Neural cell (in vitro differentiated cells): ENCODE measurements at regions not wholly inside any gene's neighbourhood (a gene's known extent, or its start where the extent isn't known, plus 50 kb on each side); places are given as distances from the start of the nearest gene placed in this dataset.

Experiments used
- H2AFZ ChIP-seq: fragments of 200-600, 300-800 bp; sonication (generic), shearing (Covaris generic); 2 replicates; pipeline ENCODE4 v1.6.0; 2014; ENCODE audit warnings: low read depth, mild to moderate bottlenecking, antibody characterized with exemption, low read length, moderate library complexity
- H3F3A ChIP-seq: fragments of 200-600 bp; shearing (Covaris generic); 2 replicates; pipeline ENCODE4 v1.6.1; 2016; ENCODE audit warnings: mild to moderate bottlenecking, moderate library complexity, mixed read lengths, antibody characterized with exemption, low read length; ENCODE audit not compliant: insufficient read depth, poor library complexity, severe bottlenecking
- H3K27ac ChIP-seq: fragments of 200-600, 300-800 bp; sonication (generic), shearing (Covaris generic); 2 replicates; pipeline ENCODE4 v1.5.1; 2014; ENCODE audit warnings: mild to moderate bottlenecking, low read length, moderate library complexity
- H3K27me3 ChIP-seq: fragments of 300-800, 200-600 bp; sonication (generic), shearing (Covaris generic); 2 replicates; pipeline ENCODE4 v1.6.0; 2014; ENCODE audit warnings: mild to moderate bottlenecking, low read depth, low read length, moderate library complexity; ENCODE audit not compliant: insufficient read depth
- H3K36me3 ChIP-seq: fragments of 300-800, 200-600 bp; sonication (generic), shearing (Covaris generic); 2 replicates; pipeline ENCODE4 v1.5.1; 2014; ENCODE audit warnings: mild to moderate bottlenecking, antibody characterized with exemption, low read length, moderate library complexity; ENCODE audit not compliant: insufficient read depth
- H3K4me2 ChIP-seq: fragments of 300-800, 200-600 bp; sonication (generic), shearing (Covaris generic); 2 replicates; pipeline ENCODE4 v1.6.0; 2014; ENCODE audit warnings: mild to moderate bottlenecking, low read length
- H3K4me3 ChIP-seq: fragments of 300-800, 200-600 bp; sonication (generic), shearing (Covaris generic); 2 replicates; pipeline ENCODE4 v1.5.1; 2014; ENCODE audit warnings: mild to moderate bottlenecking, low read length, moderate library complexity
- H3K79me2 ChIP-seq: fragments of 200-600 bp; shearing (Covaris generic); replicated peaks from 2 replicates; pipeline ENCODE4 v1.6.0; 2014; ENCODE audit warnings: mild to moderate bottlenecking, low read length, moderate library complexity; ENCODE audit not compliant: insufficient read depth
- H3K9ac ChIP-seq: fragments of 300-800, 200-600 bp; sonication (generic), shearing (Covaris generic); 2 replicates; pipeline ENCODE4 v1.6.1; 2016; ENCODE audit warnings: mild to moderate bottlenecking, low read length, mixed read lengths
- H3K9me2 ChIP-seq: fragments of 200-600 bp; shearing (Covaris generic); 2 replicates; pipeline ENCODE4 v1.6.1; 2016; ENCODE audit warnings: mild to moderate bottlenecking, low read length, mixed read lengths; ENCODE audit not compliant: insufficient read depth
- H3K9me3 ChIP-seq: fragments of 200-600, 300-800 bp; sonication (generic), shearing (Covaris generic); 2 replicates; pipeline ENCODE4 v1.6.1; 2016; ENCODE audit warnings: mild to moderate bottlenecking, mixed run types, low read length, moderate library complexity, mixed read lengths
- H4K20me1 ChIP-seq: fragments of 200-600 bp; shearing (Covaris generic); 2 replicates; pipeline ENCODE4 v1.6.1; 2016; ENCODE audit warnings: mild to moderate bottlenecking, mixed run types; ENCODE audit not compliant: insufficient read depth
- EP300 ChIP-seq: fragments of 450-650 bp; conservative IDR thresholded peaks from 2 replicates; pipeline ENCODE4 v1.6.1; 2014; ENCODE audit warnings: antibody characterized with exemption, mild to moderate bottlenecking, moderate library complexity; ENCODE audit not compliant: poor library complexity, severe bottlenecking
- EZH2 ChIP-seq: fragments of 200-600, 300-800 bp; shearing (Covaris generic), sonication (generic); IDR thresholded peaks from 2 replicates; pipeline ENCODE4 v1.6.1; 2014; ENCODE audit warnings: antibody characterized with exemption, low read length, borderline replicate concordance, mild to moderate bottlenecking; ENCODE audit not compliant: insufficient read depth, poor library complexity, severe bottlenecking
- MXI1 ChIP-seq: fragments of 450-650 bp; conservative IDR thresholded peaks from 2 replicates; pipeline ENCODE4 v1.6.1; 2014; ENCODE audit warnings: antibody characterized with exemption, mild to moderate bottlenecking; ENCODE audit not compliant: poor library complexity, severe bottlenecking
- POLR2AphosphoS5 ChIP-seq: IDR thresholded peaks from 2 replicates; pipeline ENCODE4 v1.6.1; 2012
- RAD21 ChIP-seq: fragments of 450-650 bp; conservative IDR thresholded peaks from 2 replicates; pipeline ENCODE4 v1.6.1; 2014; ENCODE audit warnings: antibody characterized with exemption, mild to moderate bottlenecking, moderate library complexity
- SMC3 ChIP-seq: fragments of 450-650 bp; conservative IDR thresholded peaks from 2 replicates; pipeline ENCODE4 v1.6.1; 2014; ENCODE audit warnings: antibody characterized with exemption, mild to moderate bottlenecking, moderate library complexity; ENCODE audit not compliant: poor library complexity
- TAF1 ChIP-seq: IDR thresholded peaks from 2 replicates; pipeline ENCODE4 v1.6.1; 2012; ENCODE audit warnings: low read depth
- TF ChIP-seq, protein P1 (sequence below): IDR thresholded peaks from 2 replicates; pipeline ENCODE4 v1.6.1; 2012; ENCODE audit warnings: borderline replicate concordance
- TF ChIP-seq, protein P2 (sequence below): fragments of 450-650 bp; IDR thresholded peaks from 2 replicates; pipeline ENCODE4 v1.5.1; 2014; ENCODE audit warnings: antibody characterized with exemption, mild to moderate bottlenecking, moderate library complexity; ENCODE audit not compliant: poor library complexity, severe bottlenecking

DNA sequence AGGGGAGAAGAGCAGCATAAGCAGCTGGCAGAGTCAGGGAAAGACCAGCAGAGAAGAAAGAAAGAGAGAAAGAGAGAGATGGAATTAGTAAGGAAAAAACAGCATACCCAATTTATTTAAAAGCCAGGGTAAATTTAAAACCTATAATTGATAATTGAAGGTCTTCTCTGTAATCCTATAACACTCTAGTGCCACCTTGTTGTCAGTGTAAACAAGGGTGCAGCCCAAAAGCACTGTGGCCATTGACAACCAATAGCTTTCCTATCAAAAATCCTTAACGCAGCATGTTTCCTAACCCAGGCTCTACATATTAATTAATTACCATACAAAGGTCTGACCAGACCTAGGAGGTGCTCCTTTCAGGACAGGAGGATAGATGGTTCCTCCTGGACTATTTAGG lies 447.2 kb upstream of the HSFY2 start:
- no peak overlapping the region for H2AFZ ChIP-seq
- H3K9me2 ChIP-seq, result no peaks in the 10 kb centered on the region
- TF ChIP-seq RAD21 (no peak), SMC3 (no peak), TAF1 (no peak), EP300 (no peak), MXI1 (no peak), POLR2AphosphoS5 (no peak), EZH2 (no peak)
- TF ChIP-seq, protein P1, sequence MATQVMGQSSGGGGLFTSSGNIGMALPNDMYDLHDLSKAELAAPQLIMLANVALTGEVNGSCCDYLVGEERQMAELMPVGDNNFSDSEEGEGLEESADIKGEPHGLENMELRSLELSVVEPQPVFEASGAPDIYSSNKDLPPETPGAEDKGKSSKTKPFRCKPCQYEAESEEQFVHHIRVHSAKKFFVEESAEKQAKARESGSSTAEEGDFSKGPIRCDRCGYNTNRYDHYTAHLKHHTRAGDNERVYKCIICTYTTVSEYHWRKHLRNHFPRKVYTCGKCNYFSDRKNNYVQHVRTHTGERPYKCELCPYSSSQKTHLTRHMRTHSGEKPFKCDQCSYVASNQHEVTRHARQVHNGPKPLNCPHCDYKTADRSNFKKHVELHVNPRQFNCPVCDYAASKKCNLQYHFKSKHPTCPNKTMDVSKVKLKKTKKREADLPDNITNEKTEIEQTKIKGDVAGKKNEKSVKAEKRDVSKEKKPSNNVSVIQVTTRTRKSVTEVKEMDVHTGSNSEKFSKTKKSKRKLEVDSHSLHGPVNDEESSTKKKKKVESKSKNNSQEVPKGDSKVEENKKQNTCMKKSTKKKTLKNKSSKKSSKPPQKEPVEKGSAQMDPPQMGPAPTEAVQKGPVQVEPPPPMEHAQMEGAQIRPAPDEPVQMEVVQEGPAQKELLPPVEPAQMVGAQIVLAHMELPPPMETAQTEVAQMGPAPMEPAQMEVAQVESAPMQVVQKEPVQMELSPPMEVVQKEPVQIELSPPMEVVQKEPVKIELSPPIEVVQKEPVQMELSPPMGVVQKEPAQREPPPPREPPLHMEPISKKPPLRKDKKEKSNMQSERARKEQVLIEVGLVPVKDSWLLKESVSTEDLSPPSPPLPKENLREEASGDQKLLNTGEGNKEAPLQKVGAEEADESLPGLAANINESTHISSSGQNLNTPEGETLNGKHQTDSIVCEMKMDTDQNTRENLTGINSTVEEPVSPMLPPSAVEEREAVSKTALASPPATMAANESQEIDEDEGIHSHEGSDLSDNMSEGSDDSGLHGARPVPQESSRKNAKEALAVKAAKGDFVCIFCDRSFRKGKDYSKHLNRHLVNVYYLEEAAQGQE, result no peak
- TF ChIP-seq, protein P2, sequence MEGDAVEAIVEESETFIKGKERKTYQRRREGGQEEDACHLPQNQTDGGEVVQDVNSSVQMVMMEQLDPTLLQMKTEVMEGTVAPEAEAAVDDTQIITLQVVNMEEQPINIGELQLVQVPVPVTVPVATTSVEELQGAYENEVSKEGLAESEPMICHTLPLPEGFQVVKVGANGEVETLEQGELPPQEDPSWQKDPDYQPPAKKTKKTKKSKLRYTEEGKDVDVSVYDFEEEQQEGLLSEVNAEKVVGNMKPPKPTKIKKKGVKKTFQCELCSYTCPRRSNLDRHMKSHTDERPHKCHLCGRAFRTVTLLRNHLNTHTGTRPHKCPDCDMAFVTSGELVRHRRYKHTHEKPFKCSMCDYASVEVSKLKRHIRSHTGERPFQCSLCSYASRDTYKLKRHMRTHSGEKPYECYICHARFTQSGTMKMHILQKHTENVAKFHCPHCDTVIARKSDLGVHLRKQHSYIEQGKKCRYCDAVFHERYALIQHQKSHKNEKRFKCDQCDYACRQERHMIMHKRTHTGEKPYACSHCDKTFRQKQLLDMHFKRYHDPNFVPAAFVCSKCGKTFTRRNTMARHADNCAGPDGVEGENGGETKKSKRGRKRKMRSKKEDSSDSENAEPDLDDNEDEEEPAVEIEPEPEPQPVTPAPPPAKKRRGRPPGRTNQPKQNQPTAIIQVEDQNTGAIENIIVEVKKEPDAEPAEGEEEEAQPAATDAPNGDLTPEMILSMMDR, result no peak
- H3K27me3 ChIP-seq, result no peaks in the 10 kb centered on the region
- no peak overlapping the region for H3K9ac ChIP-seq
- no peak overlapping the region for H3K4me2 ChIP-seq
- H3K4me3 ChIP-seq, result no peak overlapping the region
- H4K20me1 ChIP-seq, result no peaks in the 10 kb centered on the region
- H3K9me3 ChIP-seq, result no peaks in the 10 kb centered on the region
- no peak overlapping the region for H3K27ac ChIP-seq
- H3K36me3 ChIP-seq, result no peaks in the 10 kb centered on the region
- no peaks in the 10 kb centered on the region for H3F3A ChIP-seq
- no peaks in the 10 kb centered on the region for H3K79me2 ChIP-seq

DNA sequence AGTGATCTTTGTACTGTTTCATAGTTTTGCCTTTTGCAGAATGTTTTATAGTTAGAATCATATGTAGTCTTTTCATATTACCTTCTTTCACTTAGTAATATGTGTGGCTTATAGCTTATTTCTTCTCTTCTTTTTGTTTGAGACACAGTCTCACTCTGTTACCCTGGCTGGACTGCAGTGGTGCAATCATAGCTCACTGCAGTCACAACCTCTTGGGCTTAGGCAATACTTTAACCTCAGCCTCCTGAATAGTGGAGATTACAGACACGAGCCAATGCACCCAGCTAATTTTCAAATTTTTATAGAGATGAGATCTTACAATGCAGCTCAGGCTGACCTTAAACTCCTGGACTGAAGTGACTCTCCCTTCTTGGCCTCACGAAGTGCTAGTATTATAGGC lies 435.4 kb upstream of the HSFY2 start:
- no peak for TF ChIP-seq EZH2
- TF ChIP-seq, protein P2, result no peak
- TF ChIP-seq, protein P1, result no peak
- TF ChIP-seq EP300, result no peak
- no peak for TF ChIP-seq TAF1
- TF ChIP-seq POLR2AphosphoS5, result no peak
- TF ChIP-seq MXI1, result no peak
- TF ChIP-seq SMC3, result no peak
- H3F3A ChIP-seq, result no peaks in the 10 kb centered on the region
- no peaks in the 10 kb centered on the region for H3K36me3 ChIP-seq
- H2AFZ ChIP-seq, result no peak overlapping the region
- H3K9me2 ChIP-seq, result no peaks in the 10 kb centered on the region
- no peak overlapping the region for H3K4me3 ChIP-seq
- no peaks in the 10 kb centered on the region for H4K20me1 ChIP-seq
- no peaks in the 10 kb centered on the region for H3K79me2 ChIP-seq
- no peak overlapping the region for H3K4me2 ChIP-seq
- no peak overlapping the region for H3K27ac ChIP-seq
- no peak overlapping the region for H3K9ac ChIP-seq
- no peaks in the 10 kb centered on the region for H3K27me3 ChIP-seq
- no peaks in the 10 kb centered on the region for H3K9me3 ChIP-seq
